ENCODE measurements at regions not wholly inside any gene's neighbourhood (a gene's known extent, or its start where the extent isn't known, plus 50 kb on each side); places are given as distances from the start of the nearest gene placed in this dataset.

DNA sequence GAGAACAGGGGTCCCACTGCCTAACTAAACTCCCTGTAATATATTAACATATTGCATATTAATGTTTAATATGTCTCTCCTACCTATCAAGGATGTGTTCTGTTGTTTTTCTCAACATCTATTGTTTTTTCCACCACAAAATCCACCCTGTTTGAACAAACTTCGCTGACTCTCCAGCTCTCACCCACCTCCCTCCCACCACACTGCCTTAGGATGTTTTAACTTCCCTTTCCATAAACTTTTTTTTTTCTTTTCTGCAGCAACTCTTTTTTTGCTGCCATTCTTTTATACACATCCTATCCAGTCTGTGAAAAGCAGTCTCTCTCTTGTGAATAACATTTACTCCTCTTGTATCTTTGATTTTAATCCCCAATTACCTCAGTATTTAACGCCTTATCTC, 226.1 kb downstream of the PCDH7 start:
- TF ChIP-seq EZH2 (IDR thresholded peaks at IDR 0.05; ENCODE audit: borderline replicate concordance, low read length): no peak
- TF ChIP-seq, protein P1, sequence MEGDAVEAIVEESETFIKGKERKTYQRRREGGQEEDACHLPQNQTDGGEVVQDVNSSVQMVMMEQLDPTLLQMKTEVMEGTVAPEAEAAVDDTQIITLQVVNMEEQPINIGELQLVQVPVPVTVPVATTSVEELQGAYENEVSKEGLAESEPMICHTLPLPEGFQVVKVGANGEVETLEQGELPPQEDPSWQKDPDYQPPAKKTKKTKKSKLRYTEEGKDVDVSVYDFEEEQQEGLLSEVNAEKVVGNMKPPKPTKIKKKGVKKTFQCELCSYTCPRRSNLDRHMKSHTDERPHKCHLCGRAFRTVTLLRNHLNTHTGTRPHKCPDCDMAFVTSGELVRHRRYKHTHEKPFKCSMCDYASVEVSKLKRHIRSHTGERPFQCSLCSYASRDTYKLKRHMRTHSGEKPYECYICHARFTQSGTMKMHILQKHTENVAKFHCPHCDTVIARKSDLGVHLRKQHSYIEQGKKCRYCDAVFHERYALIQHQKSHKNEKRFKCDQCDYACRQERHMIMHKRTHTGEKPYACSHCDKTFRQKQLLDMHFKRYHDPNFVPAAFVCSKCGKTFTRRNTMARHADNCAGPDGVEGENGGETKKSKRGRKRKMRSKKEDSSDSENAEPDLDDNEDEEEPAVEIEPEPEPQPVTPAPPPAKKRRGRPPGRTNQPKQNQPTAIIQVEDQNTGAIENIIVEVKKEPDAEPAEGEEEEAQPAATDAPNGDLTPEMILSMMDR (IDR thresholded peaks at IDR 0.05; ENCODE audit: low read length): no peak

Data from OCI-LY1 (cell line).